Astrocyte (in vitro differentiated cells and primary cell): ENCODE measurements at regions not wholly inside any gene's neighbourhood (a gene's known extent, or its start where the extent isn't known, plus 50 kb on each side); places are given as distances from the start of the nearest gene placed in this dataset.

Source experiments
- DNase-seq: peaks from one replicate; pipeline ENCODE4 v3.0.0-alpha.2; 2010; ENCODE audit warnings: low read depth
- FAIRE-seq: peaks from 2 replicates; lab custom pipeline; 2011; peaks lifted over from hg19 to GRCh38; lab: Jason Lieb, UNC
- H2AFZ ChIP-seq: 2 replicates; pipeline ENCODE4 v1.6.0; 2012; ENCODE audit warnings: low read depth, low read length, inconsistent platforms
- H3K27ac ChIP-seq: 2 replicates; pipeline ENCODE4 v1.5.1; 2011; ENCODE audit warnings: low read depth, low read length, inconsistent platforms
- H3K27me3 ChIP-seq: 2 replicates; pipeline ENCODE4 v1.6.0; 2011; ENCODE audit warnings: low read length, inconsistent platforms; ENCODE audit not compliant: insufficient read depth
- H3K36me3 ChIP-seq: 2 replicates; pipeline ENCODE4 v1.5.1; 2011; ENCODE audit warnings: low read length, inconsistent platforms; ENCODE audit not compliant: insufficient read depth
- H3K4me1 ChIP-seq: 2 replicates; pipeline ENCODE4 v1.5.1; 2011; ENCODE audit warnings: low read length, inconsistent platforms; ENCODE audit not compliant: insufficient read depth
- H3K4me2 ChIP-seq: 2 replicates; pipeline ENCODE4 v1.6.0; 2012; ENCODE audit warnings: low read length, inconsistent platforms
- H3K4me3 ChIP-seq: 2 replicates; pipeline ENCODE4 v1.5.1; 2011; ENCODE audit warnings: low read depth, mild to moderate bottlenecking, low read length, inconsistent platforms; ENCODE audit not compliant: insufficient read depth
- H3K79me2 ChIP-seq: 2 replicates; pipeline ENCODE4 v1.6.0; 2012; ENCODE audit warnings: mild to moderate bottlenecking, low read length, inconsistent platforms; ENCODE audit not compliant: insufficient read depth
- H3K9ac ChIP-seq: 2 replicates; pipeline ENCODE4 v1.6.0; 2012; ENCODE audit warnings: mild to moderate bottlenecking, low read length, inconsistent platforms
- H3K9me3 ChIP-seq: 2 replicates; pipeline ENCODE4 v1.5.1; 2012; ENCODE audit warnings: low read depth, mild to moderate bottlenecking, low read length, inconsistent platforms; ENCODE audit not compliant: insufficient read depth
- H4K20me1 ChIP-seq: 2 replicates; pipeline ENCODE4 v1.6.0; 2012; ENCODE audit warnings: low read length, inconsistent platforms; ENCODE audit not compliant: insufficient read depth
- H3K27ac Mint-ChIP-seq: one replicate; pipeline ENCODE4 v1.8.0; 2021; ENCODE audit warnings: mild to moderate bottlenecking, mixed read lengths; ENCODE audit not compliant: unreplicated experiment
- H3K27me3 Mint-ChIP-seq: one replicate; pipeline ENCODE4 v1.8.0; 2021; ENCODE audit warnings: low read depth, mixed read lengths; ENCODE audit not compliant: unreplicated experiment
- H3K36me3 Mint-ChIP-seq: one replicate; pipeline ENCODE4 v1.8.0; 2021; ENCODE audit warnings: low read depth, mixed read lengths; ENCODE audit not compliant: unreplicated experiment
- H3K4me1 Mint-ChIP-seq: one replicate; pipeline ENCODE4 v1.8.0; 2021; ENCODE audit warnings: low read depth, mixed read lengths; ENCODE audit not compliant: unreplicated experiment
- H3K4me3 Mint-ChIP-seq: one replicate; pipeline ENCODE4 v1.8.0; 2021; ENCODE audit warnings: mild to moderate bottlenecking, moderate library complexity, mixed read lengths; ENCODE audit not compliant: unreplicated experiment
- H3K9me3 Mint-ChIP-seq: one replicate; pipeline ENCODE4 v1.8.0; 2021; ENCODE audit warnings: mild to moderate bottlenecking, mixed read lengths; ENCODE audit not compliant: unreplicated experiment
- EZH2 ChIP-seq: IDR thresholded peaks from 2 replicates; pipeline ENCODE4 v1.6.1; 2012; ENCODE audit warnings: mild to moderate bottlenecking, low read length, inconsistent platforms; ENCODE audit not compliant: insufficient read depth
- TF ChIP-seq, protein P1 (sequence below): IDR thresholded peaks from 2 replicates; pipeline ENCODE4 v1.5.1; 2011; ENCODE audit warnings: low read depth, mild to moderate bottlenecking, inconsistent platforms, low read length, moderate library complexity; ENCODE audit not compliant: insufficient read depth

DNA sequence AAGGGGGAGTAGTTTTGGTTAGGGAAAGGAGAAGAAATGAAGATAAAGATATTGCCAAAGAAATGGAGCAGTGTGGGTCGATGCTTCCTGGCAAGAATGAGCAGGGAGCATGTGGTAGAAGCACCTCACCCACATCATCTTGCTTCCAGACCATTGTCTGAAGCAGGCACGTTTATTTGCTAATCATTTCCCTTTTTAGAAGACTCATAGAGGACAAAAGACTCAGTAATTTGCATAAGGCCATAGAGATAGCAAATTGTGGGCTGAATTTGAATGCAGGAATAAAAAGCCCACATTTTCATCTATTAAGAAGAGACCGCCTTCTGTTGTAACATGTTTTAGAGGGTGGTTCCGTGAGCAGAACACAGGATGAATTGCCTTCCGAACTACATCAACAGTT is 275.2 kb upstream of the FAT4 start:
- FAIRE-seq: no peak
- Histone ChIP-seq H3K27me3 (no peaks in the 10 kb centered on the region), H3K4me2 (no peak overlapping the region), H3K27ac (no peak overlapping the region), H3K9me3 (no peaks in the 10 kb centered on the region), H3K4me3 (no peak overlapping the region), H3K79me2 (no peaks in the 10 kb centered on the region), H3K4me1 (no peaks in the 10 kb centered on the region), H3K9ac (no peak overlapping the region), H3K36me3 (no peaks in the 10 kb centered on the region), H4K20me1 (no peaks in the 10 kb centered on the region), H2AFZ (no peak overlapping the region)
- H3K4me1 Mint-ChIP-seq: peaks cover 23% of the 10 kb centered on the region
- no peak for DNase-seq
- H3K4me3 Mint-ChIP-seq: peak overlapping the region; percentile 42
- TF ChIP-seq EZH2: no peak
- TF ChIP-seq, protein P1, sequence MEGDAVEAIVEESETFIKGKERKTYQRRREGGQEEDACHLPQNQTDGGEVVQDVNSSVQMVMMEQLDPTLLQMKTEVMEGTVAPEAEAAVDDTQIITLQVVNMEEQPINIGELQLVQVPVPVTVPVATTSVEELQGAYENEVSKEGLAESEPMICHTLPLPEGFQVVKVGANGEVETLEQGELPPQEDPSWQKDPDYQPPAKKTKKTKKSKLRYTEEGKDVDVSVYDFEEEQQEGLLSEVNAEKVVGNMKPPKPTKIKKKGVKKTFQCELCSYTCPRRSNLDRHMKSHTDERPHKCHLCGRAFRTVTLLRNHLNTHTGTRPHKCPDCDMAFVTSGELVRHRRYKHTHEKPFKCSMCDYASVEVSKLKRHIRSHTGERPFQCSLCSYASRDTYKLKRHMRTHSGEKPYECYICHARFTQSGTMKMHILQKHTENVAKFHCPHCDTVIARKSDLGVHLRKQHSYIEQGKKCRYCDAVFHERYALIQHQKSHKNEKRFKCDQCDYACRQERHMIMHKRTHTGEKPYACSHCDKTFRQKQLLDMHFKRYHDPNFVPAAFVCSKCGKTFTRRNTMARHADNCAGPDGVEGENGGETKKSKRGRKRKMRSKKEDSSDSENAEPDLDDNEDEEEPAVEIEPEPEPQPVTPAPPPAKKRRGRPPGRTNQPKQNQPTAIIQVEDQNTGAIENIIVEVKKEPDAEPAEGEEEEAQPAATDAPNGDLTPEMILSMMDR: no peak
- H3K27me3 Mint-ChIP-seq: no peaks in the 10 kb centered on the region
- peaks cover 4% of the 10 kb centered on the region for H3K9me3 Mint-ChIP-seq
- H3K36me3 Mint-ChIP-seq: no peaks in the 10 kb centered on the region
- H3K27ac Mint-ChIP-seq: peak overlapping the region; percentile 89

DNA sequence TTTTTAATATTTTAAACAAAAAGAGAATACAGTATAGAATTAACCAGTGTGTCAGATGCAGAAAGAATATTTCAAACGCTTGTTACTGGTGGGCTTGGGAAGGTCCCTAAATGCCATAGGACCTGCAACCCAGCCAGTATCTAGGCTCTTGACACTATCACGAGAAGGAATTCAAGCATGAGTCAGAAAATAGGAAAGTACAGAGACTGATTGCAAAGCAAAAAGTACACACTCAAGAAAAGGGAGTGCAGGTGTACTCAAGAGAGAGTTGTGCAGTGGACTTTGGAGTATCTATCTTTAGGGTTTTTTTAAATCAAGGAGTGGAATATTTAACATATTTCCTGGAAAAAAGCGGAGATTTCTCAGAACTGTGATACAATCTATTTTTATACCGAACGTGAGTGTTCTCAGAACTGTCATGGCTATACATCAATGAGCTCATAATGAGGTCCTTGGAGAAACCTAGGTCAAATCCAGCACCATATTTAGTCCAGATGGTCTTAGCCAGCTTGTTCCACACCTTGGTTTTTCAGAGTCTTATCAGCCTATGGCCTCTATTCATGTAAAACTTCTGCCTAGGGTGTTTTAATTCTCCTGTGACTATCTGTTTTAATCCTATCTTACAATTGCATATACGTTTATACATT is 291.8 kb upstream of the FAT4 start:
- Histone ChIP-seq H3K4me3 (no peak overlapping the region), H3K9me3 (no peaks in the 10 kb centered on the region), H3K4me2 (no peak overlapping the region), H3K9ac (no peak overlapping the region), H3K4me1 (no peaks in the 10 kb centered on the region), H4K20me1 (no peaks in the 10 kb centered on the region), H3K27ac (no peak overlapping the region), H2AFZ (no peak overlapping the region), H3K27me3 (no peaks in the 10 kb centered on the region), H3K79me2 (no peaks in the 10 kb centered on the region), H3K36me3 (no peaks in the 10 kb centered on the region)
- no peak overlapping the region for H3K27ac Mint-ChIP-seq
- FAIRE-seq: peak; percentile 32
- H3K4me1 Mint-ChIP-seq: peaks cover 2% of the 10 kb centered on the region
- DNase-seq: no peak
- no peaks in the 10 kb centered on the region for H3K27me3 Mint-ChIP-seq
- no peak overlapping the region for H3K4me3 Mint-ChIP-seq
- no peak for TF ChIP-seq EZH2
- TF ChIP-seq, protein P1: no peak
- H3K36me3 Mint-ChIP-seq: no peaks in the 10 kb centered on the region
- peaks cover 6% of the 10 kb centered on the region for H3K9me3 Mint-ChIP-seq

DNA sequence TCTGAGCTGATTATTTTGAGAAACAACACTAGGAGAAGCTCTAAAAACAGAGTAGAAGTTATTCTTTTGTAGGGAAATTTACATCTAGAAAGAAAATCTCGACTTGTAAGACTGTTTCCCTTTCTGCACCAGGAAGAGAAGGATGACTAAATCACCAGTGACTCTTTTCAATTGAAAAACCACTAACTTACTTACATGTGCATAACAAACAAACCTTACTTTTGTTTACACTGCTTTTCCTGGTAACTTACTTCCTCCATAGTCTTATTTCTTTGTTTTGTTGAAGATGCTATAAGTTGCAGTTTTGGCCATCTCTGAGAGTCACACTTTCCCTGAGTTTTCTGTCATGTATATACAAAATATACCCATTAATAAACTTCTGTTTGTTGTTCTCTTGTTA is 293.6 kb upstream of the FAT4 start:
- Histone ChIP-seq H3K9me3 (no peaks in the 10 kb centered on the region), H3K4me3 (no peak overlapping the region), H3K36me3 (no peaks in the 10 kb centered on the region), H3K79me2 (no peaks in the 10 kb centered on the region), H2AFZ (no peak overlapping the region), H3K4me1 (no peaks in the 10 kb centered on the region), H4K20me1 (no peaks in the 10 kb centered on the region), H3K27me3 (no peaks in the 10 kb centered on the region), H3K4me2 (no peak overlapping the region), H3K9ac (no peak overlapping the region), H3K27ac (no peak overlapping the region)
- no peak overlapping the region for H3K27ac Mint-ChIP-seq
- no peak for FAIRE-seq
- peaks cover 2% of the 10 kb centered on the region for H3K4me1 Mint-ChIP-seq
- no peak for DNase-seq
- TF ChIP-seq EZH2: no peak
- TF ChIP-seq, protein P1: no peak
- peaks cover 6% of the 10 kb centered on the region for H3K9me3 Mint-ChIP-seq
- H3K27me3 Mint-ChIP-seq: no peaks in the 10 kb centered on the region
- no peak overlapping the region for H3K4me3 Mint-ChIP-seq
- H3K36me3 Mint-ChIP-seq: no peaks in the 10 kb centered on the region
